ENCODE measurements at regions not wholly inside any gene's neighbourhood (a gene's known extent, or its start where the extent isn't known, plus 50 kb on each side); places are given as distances from the start of the nearest gene placed in this dataset.

GRCh38 chr3:159112724-159113123 lies 310.9 kb downstream of the MFSD1 start:
- Histone ChIP-seq H3K4me3 (no peak overlapping the region), H3K9me3 (replicated peaks) (no peaks in the 10 kb centered on the region), H3K4me1 (no peaks in the 10 kb centered on the region), H3K27me3 (no peaks in the 10 kb centered on the region), H3K27ac (no peak overlapping the region), H3K36me3 (no peaks in the 10 kb centered on the region)
- no peak for DNase-seq

GRCh38 chr3:159113221-159113875 lies 311.5 kb downstream of the MFSD1 start:
- H3K4me1 ChIP-seq, result no peaks in the 10 kb centered on the region
- H3K4me3 ChIP-seq, result no peak overlapping the region
- H3K9me3 ChIP-seq (replicated peaks), result no peaks in the 10 kb centered on the region
- H3K36me3 ChIP-seq, result no peaks in the 10 kb centered on the region
- no peak overlapping the region for H3K27ac ChIP-seq
- no peaks in the 10 kb centered on the region for H3K27me3 ChIP-seq
- no peak for DNase-seq

GRCh38 chr3:159114582-159114981 lies 312.7 kb downstream of the MFSD1 start:
- Histone ChIP-seq H3K27ac (no peak overlapping the region), H3K4me3 (no peak overlapping the region), H3K9me3 (replicated peaks) (no peaks in the 10 kb centered on the region), H3K27me3 (no peaks in the 10 kb centered on the region), H3K4me1 (no peaks in the 10 kb centered on the region), H3K36me3 (no peaks in the 10 kb centered on the region)
- DNase-seq, result no peak

- no peaks in the 10 kb centered on the region for H3K36me3 ChIP-seq
- H3K27ac ChIP-seq, result no peak overlapping the region
- no peaks in the 10 kb centered on the region for H3K4me1 ChIP-seq
- DNase-seq, result no peak
- H3K27me3 ChIP-seq, result no peaks in the 10 kb centered on the region
- no peak overlapping the region for H3K4me3 ChIP-seq
- H3K9me3 ChIP-seq (replicated peaks), result no peaks in the 10 kb centered on the region
Measured at GRCh38 chr3:159123877-159124276, 322.0 kb downstream of the MFSD1 start.

GRCh38 chr3:159126261-159127020 lies 324.6 kb downstream of the MFSD1 start:
- Histone ChIP-seq H3K9me3 (replicated peaks) (no peaks in the 10 kb centered on the region), H3K4me1 (no peaks in the 10 kb centered on the region), H3K27ac (no peak overlapping the region), H3K27me3 (no peaks in the 10 kb centered on the region), H3K4me3 (no peak overlapping the region), H3K36me3 (no peaks in the 10 kb centered on the region)
- DNase-seq, result no peak

GRCh38 chr3:159127021-159127392 lies 325.2 kb downstream of the MFSD1 start:
- Histone ChIP-seq H3K4me3 (no peak overlapping the region), H3K4me1 (no peaks in the 10 kb centered on the region), H3K36me3 (no peaks in the 10 kb centered on the region), H3K9me3 (replicated peaks) (no peaks in the 10 kb centered on the region), H3K27me3 (no peaks in the 10 kb centered on the region), H3K27ac (no peak overlapping the region)
- no peak for DNase-seq

- Histone ChIP-seq H3K9me3 (replicated peaks) (no peaks in the 10 kb centered on the region), H3K4me3 (no peak overlapping the region), H3K27ac (no peak overlapping the region), H3K27me3 (no peaks in the 10 kb centered on the region), H3K4me1 (no peaks in the 10 kb centered on the region), H3K36me3 (no peaks in the 10 kb centered on the region)
- no peak for DNase-seq
Measured at GRCh38 chr3:159128628-159129027, 326.8 kb downstream of the MFSD1 start.

- peak in 1 of 2 experiments; percentile 17 for DNase-seq
- Histone ChIP-seq H3K4me3 (no peak overlapping the region), H3K4me1 (no peaks in the 10 kb centered on the region)
Measured at GRCh38 chr3:159130108-159130507, 328.3 kb downstream of the MFSD1 start.

GRCh38 chr3:159131376-159131775 lies 329.5 kb downstream of the MFSD1 start:
- no peak overlapping the region for H3K27ac ChIP-seq
- H3K27me3 ChIP-seq, result no peaks in the 10 kb centered on the region
- H3K36me3 ChIP-seq, result no peaks in the 10 kb centered on the region
- H3K4me1 ChIP-seq, result no peaks in the 10 kb centered on the region
- no peak overlapping the region for H3K4me3 ChIP-seq
- DNase-seq, result no peak
- H3K9me3 ChIP-seq (replicated peaks), result no peaks in the 10 kb centered on the region

More at GRCh38 chr3:159130108-159130507, 328.3 kb downstream of the MFSD1 start:
- no peaks in the 10 kb centered on the region for H3K27me3 ChIP-seq
- H3K27ac ChIP-seq, result no peak overlapping the region
- no peaks in the 10 kb centered on the region for H3K9me3 ChIP-seq (replicated peaks)
- no peaks in the 10 kb centered on the region for H3K36me3 ChIP-seq

GRCh38 chr3:159137949-159138348 lies 336.1 kb downstream of the MFSD1 start:
- Histone ChIP-seq H3K36me3 (no peaks in the 10 kb centered on the region), H3K9me3 (replicated peaks) (no peaks in the 10 kb centered on the region), H3K4me3 (no peak overlapping the region), H3K27ac (no peak overlapping the region), H3K4me1 (no peaks in the 10 kb centered on the region), H3K27me3 (no peaks in the 10 kb centered on the region)
- DNase-seq, result no peak

- Histone ChIP-seq H3K9me3 (replicated peaks) (no peaks in the 10 kb centered on the region), H3K36me3 (no peaks in the 10 kb centered on the region), H3K4me3 (no peak overlapping the region), H3K27me3 (no peaks in the 10 kb centered on the region), H3K27ac (no peak overlapping the region), H3K4me1 (no peaks in the 10 kb centered on the region)
- no peak for DNase-seq
Measured at GRCh38 chr3:159139326-159139725, 337.5 kb downstream of the MFSD1 start.

GRCh38 chr3:159144472-159144871 lies 342.6 kb downstream of the MFSD1 start:
- no peaks in the 10 kb centered on the region for H3K36me3 ChIP-seq
- DNase-seq, result no peak
- no peaks in the 10 kb centered on the region for H3K27me3 ChIP-seq
- H3K27ac ChIP-seq, result no peak overlapping the region
- H3K9me3 ChIP-seq (replicated peaks), result no peaks in the 10 kb centered on the region
- no peaks in the 10 kb centered on the region for H3K4me1 ChIP-seq
- H3K4me3 ChIP-seq, result no peak overlapping the region

- no peak for DNase-seq
- Histone ChIP-seq H3K36me3 (no peaks in the 10 kb centered on the region), H3K9me3 (replicated peaks) (no peaks in the 10 kb centered on the region), H3K4me1 (no peaks in the 10 kb centered on the region), H3K4me3 (no peak overlapping the region), H3K27ac (no peak overlapping the region), H3K27me3 (no peaks in the 10 kb centered on the region)
Measured at GRCh38 chr3:159144891-159145290, 343.0 kb downstream of the MFSD1 start.

GRCh38 chr3:159146392-159146791 lies 344.5 kb downstream of the MFSD1 start:
- DNase-seq, result no peak
- H3K4me1 ChIP-seq, result no peaks in the 10 kb centered on the region
- H3K36me3 ChIP-seq, result no peaks in the 10 kb centered on the region
- H3K9me3 ChIP-seq (replicated peaks), result no peaks in the 10 kb centered on the region
- no peak overlapping the region for H3K4me3 ChIP-seq
- no peak overlapping the region for H3K27ac ChIP-seq
- H3K27me3 ChIP-seq, result no peaks in the 10 kb centered on the region

- DNase-seq, result no peak
- no peaks in the 10 kb centered on the region for H3K27me3 ChIP-seq
Measured at GRCh38 chr3:159146856-159147435, 345.1 kb downstream of the MFSD1 start.

More at GRCh38 chr3:159146856-159147435, 345.1 kb downstream of the MFSD1 start:
- no peaks in the 10 kb centered on the region for H3K4me1 ChIP-seq
- no peak overlapping the region for H3K27ac ChIP-seq
- no peaks in the 10 kb centered on the region for H3K36me3 ChIP-seq
- H3K9me3 ChIP-seq (replicated peaks), result no peaks in the 10 kb centered on the region
- no peak overlapping the region for H3K4me3 ChIP-seq
